ENCODE measurements at regions not wholly inside any gene's neighbourhood (a gene's known extent, or its start where the extent isn't known, plus 50 kb on each side); places are given as distances from the start of the nearest gene placed in this dataset.
"Not testable (repeated sequence)": the region's sequence is repeated elsewhere in the genome, so short reads cannot be mapped to it uniquely, and the experiment has no call there.

DNA sequence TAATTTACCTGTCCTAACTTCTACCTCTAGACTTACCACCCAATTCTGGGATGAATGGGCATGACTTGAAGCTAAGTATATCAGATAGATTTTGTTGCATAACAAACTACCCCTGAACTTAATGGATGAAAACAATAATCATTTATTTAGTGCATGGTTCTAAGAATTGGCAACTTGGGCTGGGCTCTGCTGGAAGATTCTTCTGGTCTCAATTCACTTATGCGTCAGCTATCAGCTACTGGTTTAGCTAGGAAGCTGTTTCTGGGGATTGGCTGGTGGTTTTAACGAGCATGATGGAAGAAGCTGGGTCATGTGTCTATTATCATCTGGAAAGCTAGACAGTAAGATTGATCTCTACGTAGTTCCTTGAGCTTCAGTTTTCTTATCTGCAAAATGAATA, 77.3 kb upstream of the LMCD1 start:
- Histone ChIP-seq H3K9me3 (ENCODE audit: low read depth, low read length, poor library complexity, severe bottlenecking) (peaks cover 11% of the 10 kb centered on the region), H3K36me3 (ENCODE audit: insufficient read depth, low read length, poor library complexity, severe bottlenecking) (no peaks in the 10 kb centered on the region), H3K27ac (ENCODE audit: low read depth, low read length, poor library complexity, severe bottlenecking) (no peak overlapping the region), H3K4me1 (ENCODE audit: insufficient read depth, low read length, poor library complexity, severe bottlenecking) (peaks cover 15% of the 10 kb centered on the region), H3K27me3 (replicated peaks; ENCODE audit: insufficient read depth, low read depth, low read length, poor library complexity) (no peaks in the 10 kb centered on the region), H3K4me3 (ENCODE audit: low read depth, low read length, poor library complexity, severe bottlenecking) (no peak overlapping the region)
- no peak for DNase-seq (ENCODE audit: low spot score)
- BruUV-seq (replicated peaks): no TSS peak
- intact Hi-C loops (cut with micrococcal nuclease; ENCODE audit: unreplicated experiment): loop anchor here (10.0 kb wide), 1 partner anchor 1489 kb away; no protein-coding TSS in a partner anchor
- ChIA-PET POLR2A (ENCODE audit: low non-redundant PET) (no interaction called here), CTCF (no interaction called here)
- TF ChIP-seq, protein P1, sequence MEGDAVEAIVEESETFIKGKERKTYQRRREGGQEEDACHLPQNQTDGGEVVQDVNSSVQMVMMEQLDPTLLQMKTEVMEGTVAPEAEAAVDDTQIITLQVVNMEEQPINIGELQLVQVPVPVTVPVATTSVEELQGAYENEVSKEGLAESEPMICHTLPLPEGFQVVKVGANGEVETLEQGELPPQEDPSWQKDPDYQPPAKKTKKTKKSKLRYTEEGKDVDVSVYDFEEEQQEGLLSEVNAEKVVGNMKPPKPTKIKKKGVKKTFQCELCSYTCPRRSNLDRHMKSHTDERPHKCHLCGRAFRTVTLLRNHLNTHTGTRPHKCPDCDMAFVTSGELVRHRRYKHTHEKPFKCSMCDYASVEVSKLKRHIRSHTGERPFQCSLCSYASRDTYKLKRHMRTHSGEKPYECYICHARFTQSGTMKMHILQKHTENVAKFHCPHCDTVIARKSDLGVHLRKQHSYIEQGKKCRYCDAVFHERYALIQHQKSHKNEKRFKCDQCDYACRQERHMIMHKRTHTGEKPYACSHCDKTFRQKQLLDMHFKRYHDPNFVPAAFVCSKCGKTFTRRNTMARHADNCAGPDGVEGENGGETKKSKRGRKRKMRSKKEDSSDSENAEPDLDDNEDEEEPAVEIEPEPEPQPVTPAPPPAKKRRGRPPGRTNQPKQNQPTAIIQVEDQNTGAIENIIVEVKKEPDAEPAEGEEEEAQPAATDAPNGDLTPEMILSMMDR (conservative IDR thresholded peaks at IDR 0.05; ENCODE audit: low read depth, low read length): no peak
- TF ChIP-seq EZH2 (IDR thresholded peaks at IDR 0.05; ENCODE audit: borderline replicate concordance, low read depth, low read length, poor library complexity, severe bottlenecking): no peak

DNA sequence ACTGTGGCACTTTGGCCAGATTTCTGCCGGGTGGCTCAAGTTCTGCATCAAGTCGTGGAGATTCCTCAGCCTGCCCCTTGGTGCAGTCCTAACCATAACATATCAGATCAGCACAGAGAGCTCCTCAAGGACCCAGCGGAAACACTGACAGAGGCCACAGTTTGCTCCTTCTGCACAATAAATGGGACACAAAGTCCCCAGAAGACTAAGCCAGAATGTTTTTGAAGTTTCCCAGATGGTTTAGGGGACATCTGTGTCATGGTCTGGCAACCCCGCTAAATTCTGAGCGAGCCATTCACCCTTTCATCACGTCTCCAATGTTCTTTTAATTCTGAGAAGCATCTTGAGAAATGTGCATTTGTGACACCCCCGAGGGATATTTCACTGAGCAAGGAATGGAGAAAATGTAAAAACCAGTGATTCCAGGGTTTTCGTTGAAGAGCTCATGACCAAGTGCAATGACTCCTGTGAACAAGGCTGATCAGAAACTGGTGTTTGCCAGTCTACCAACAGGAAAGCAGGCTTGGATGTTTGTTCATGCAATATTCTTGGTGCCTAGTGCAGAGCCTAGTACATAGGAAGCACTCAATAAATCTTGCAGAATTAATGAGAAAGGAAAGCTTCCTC, 64.8 kb upstream of the LMCD1 start:
- Histone ChIP-seq H3K27ac (ENCODE audit: low read depth, low read length, poor library complexity, severe bottlenecking) (no peak overlapping the region), H3K27me3 (replicated peaks; ENCODE audit: insufficient read depth, low read depth, low read length, poor library complexity) (no peaks in the 10 kb centered on the region), H3K4me1 (ENCODE audit: insufficient read depth, low read length, poor library complexity, severe bottlenecking) (peaks cover 11% of the 10 kb centered on the region), H3K9me3 (ENCODE audit: low read depth, low read length, poor library complexity, severe bottlenecking) (no peaks in the 10 kb centered on the region), H3K4me3 (ENCODE audit: low read depth, low read length, poor library complexity, severe bottlenecking) (no peak overlapping the region), H3K36me3 (ENCODE audit: insufficient read depth, low read length, poor library complexity, severe bottlenecking) (no peaks in the 10 kb centered on the region)
- intact Hi-C loops (cut with micrococcal nuclease; ENCODE audit: unreplicated experiment): no loop called here
- BruUV-seq (replicated peaks): no TSS peak
- POLR2A ChIA-PET (ENCODE audit: low non-redundant PET): no interaction called here
- CTCF ChIA-PET: interaction anchor here (0.5 kb wide), 1 partner anchor 276 kb away, joined by 4 read pairs; no protein-coding TSS in a partner anchor
- peak; percentile 32 for DNase-seq (ENCODE audit: low spot score)
- TF ChIP-seq, protein P1 (conservative IDR thresholded peaks at IDR 0.05; ENCODE audit: low read depth, low read length): no peak
- no peak for TF ChIP-seq EZH2 (IDR thresholded peaks at IDR 0.05; ENCODE audit: borderline replicate concordance, low read depth, low read length, poor library complexity, severe bottlenecking)

DNA sequence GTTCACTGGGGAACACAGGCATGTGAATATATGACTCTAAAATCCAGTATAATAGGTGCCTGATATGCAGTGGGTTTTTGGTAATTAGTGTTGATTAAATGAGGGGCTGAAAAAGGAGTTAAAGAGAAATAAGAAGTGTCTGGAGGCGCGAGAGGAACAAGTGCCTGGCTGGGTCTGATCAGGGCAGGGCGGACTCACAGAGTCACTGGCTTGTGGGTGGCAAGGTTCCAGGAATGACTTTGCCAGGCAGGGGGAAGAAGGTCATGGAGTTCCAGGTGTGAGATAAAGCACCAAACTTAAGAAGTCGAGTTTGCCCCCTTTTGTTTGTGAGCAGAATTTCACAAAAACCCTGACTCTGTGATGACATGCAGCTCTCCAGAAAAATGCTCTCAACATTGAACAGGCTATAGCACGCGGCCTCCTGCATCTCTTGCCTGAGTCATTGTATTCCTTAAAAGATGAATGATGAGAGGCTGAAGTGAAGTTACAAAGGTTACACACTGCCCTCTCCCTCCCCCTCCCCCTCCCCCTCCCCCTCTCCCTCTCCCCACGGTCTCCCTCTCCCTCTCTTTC, 63.0 kb upstream of the LMCD1 start:
- no peak for DNase-seq (ENCODE audit: low spot score)
- BruUV-seq (replicated peaks): no TSS peak

DNA sequence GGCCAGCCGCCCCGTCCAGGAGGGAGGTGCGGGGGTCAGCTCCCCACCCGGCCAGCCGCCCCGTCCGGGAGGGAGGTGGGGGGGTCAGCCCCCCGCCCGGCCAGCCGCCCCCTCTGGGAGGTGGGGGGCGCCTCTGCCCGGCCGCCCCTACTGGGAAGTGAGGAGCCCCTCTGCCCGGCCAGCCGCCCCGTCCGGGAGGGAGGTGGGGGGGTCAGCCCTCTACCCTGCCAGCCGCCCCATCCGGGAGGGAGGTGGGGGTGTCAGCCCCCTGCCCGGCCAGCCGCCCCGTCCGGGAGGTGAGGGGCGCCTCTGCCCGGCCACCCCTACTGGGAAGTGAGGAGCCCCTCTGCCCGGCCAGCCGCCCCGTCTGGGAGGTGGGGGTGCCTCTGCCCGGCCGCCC, 61.5 kb upstream of the LMCD1 start:
- DNase-seq (ENCODE audit: low spot score); POLR2A ChIA-PET (ENCODE audit: low non-redundant PET); CTCF ChIA-PET; BruUV-seq (replicated peaks); intact Hi-C loops (cut with micrococcal nuclease; ENCODE audit: unreplicated experiment); H3K27me3 ChIP-seq (replicated peaks; ENCODE audit: insufficient read depth, low read depth, low read length, poor library complexity); H3K36me3 ChIP-seq (ENCODE audit: insufficient read depth, low read length, poor library complexity, severe bottlenecking); H3K9me3 ChIP-seq (ENCODE audit: low read depth, low read length, poor library complexity, severe bottlenecking); H3K27ac ChIP-seq (ENCODE audit: low read depth, low read length, poor library complexity, severe bottlenecking); H3K4me3 ChIP-seq (ENCODE audit: low read depth, low read length, poor library complexity, severe bottlenecking): not testable (repeated sequence)
- peaks cover 21% of the 10 kb centered on the region for H3K4me1 ChIP-seq (ENCODE audit: insufficient read depth, low read length, poor library complexity, severe bottlenecking)

More for the DNA sequence above, 63.0 kb upstream of the LMCD1 start:
- POLR2A ChIA-PET (ENCODE audit: low non-redundant PET): no interaction called here
- H3K27me3 ChIP-seq (replicated peaks; ENCODE audit: insufficient read depth, low read depth, low read length, poor library complexity): no peaks in the 10 kb centered on the region
- TF ChIP-seq EZH2 (IDR thresholded peaks at IDR 0.05; ENCODE audit: borderline replicate concordance, low read depth, low read length, poor library complexity, severe bottlenecking): no peak
- TF ChIP-seq, protein P1 (conservative IDR thresholded peaks at IDR 0.05; ENCODE audit: low read depth, low read length): no peak
- H3K27ac ChIP-seq (ENCODE audit: low read depth, low read length, poor library complexity, severe bottlenecking): no peak overlapping the region
- CTCF ChIA-PET: no interaction called here
- peaks cover 12% of the 10 kb centered on the region for H3K4me1 ChIP-seq (ENCODE audit: insufficient read depth, low read length, poor library complexity, severe bottlenecking)
- intact Hi-C loops (cut with micrococcal nuclease; ENCODE audit: unreplicated experiment): no loop called here
- no peak overlapping the region for H3K4me3 ChIP-seq (ENCODE audit: low read depth, low read length, poor library complexity, severe bottlenecking)
- no peaks in the 10 kb centered on the region for H3K9me3 ChIP-seq (ENCODE audit: low read depth, low read length, poor library complexity, severe bottlenecking)
- no peaks in the 10 kb centered on the region for H3K36me3 ChIP-seq (ENCODE audit: insufficient read depth, low read length, poor library complexity, severe bottlenecking)

Measured in A673 (cell line).